Right lung (tissue), 2 donors: ENCODE measurements at regions not wholly inside any gene's neighbourhood (a gene's known extent, or its start where the extent isn't known, plus 50 kb on each side); places are given as distances from the start of the nearest gene placed in this dataset.
"Not testable (repeated sequence)": the region's sequence is repeated elsewhere in the genome, so short reads cannot be mapped to it uniquely, and the experiment has no call there.

Experiments
- DNase-seq, 2 donors: peaks; one replicate each; pipeline ENCODE4 v3.0.0-alpha.2; 2013

DNA sequence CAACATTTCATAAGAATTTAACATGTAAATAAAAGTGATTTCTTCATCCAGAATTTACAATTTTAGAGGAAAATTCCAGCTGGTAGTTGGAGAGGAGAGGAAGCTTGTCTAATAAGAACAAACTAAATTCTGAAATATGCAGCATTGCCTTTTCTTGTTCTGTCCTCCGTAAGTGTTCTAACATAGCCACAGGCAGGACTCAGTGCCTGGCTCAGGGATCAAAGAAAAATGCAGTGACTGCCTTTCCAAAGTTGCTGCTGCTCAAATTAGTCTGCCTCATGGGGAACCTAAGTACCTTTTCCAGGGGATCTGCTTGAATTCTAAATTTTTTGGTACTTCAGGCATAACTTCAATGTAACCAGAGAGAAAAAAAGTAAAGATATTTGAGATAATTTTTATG lies 713.0 kb upstream of the CADM2 start:
- no peak for DNase-seq

DNA sequence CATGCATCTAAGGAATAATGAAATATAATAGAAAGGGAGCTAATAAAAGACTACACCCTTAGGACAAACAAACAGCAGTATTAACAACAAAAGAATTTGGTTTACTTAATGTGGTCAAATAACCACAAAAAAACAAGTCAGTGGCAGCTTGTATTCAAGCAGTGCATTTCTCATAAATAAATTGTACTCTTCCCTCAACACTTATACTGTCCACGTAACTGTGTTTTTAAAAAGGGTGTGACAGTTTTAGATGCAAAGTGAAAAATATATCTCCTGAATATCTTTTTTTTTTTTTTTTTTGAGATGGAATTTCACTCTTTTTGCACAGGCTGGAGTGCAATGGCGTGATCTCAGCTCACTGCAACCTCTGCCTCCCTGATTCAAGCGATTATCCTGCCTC lies 698.2 kb upstream of the CADM2 start:
- no peak for DNase-seq

DNA sequence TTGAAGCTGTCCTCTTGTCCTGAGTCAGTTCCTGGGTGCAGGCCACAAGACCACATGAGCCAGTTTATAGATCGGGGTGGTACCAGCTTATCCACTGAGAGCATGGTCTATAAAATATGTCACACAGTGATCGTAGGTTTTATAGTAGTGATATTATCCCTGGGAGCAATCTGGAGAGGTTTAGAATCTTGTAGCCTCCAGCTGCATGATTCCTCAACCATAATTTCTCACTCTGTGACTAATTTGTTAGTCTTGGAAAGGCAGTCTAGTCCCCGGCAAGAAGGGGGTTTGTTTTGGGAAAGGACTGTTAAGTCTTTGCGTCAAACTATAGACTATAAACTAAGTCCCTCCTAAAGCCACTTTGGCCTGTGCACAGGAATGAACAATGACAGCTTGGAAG lies 693.0 kb upstream of the CADM2 start:
- DNase-seq, result no peak

DNA sequence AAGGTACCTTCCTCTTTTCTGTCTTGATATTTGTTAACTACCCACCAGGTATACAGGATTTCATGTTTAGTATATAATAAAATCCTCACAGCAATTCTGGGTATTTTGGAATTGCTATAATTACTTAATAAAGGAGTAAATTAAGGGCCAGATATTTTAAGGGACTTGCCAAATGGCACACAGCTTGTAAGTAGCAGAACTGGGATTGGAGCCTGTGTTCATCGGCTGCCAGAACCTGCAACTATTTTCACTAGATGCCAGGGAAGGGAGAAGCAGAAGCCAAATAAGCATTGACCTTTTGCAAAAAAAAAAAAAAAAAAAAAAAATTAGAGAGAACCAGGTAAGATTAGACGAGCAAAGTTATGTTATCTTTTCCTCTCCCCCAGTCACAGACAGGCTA lies 683.3 kb upstream of the CADM2 start:
- no peak for DNase-seq

DNA sequence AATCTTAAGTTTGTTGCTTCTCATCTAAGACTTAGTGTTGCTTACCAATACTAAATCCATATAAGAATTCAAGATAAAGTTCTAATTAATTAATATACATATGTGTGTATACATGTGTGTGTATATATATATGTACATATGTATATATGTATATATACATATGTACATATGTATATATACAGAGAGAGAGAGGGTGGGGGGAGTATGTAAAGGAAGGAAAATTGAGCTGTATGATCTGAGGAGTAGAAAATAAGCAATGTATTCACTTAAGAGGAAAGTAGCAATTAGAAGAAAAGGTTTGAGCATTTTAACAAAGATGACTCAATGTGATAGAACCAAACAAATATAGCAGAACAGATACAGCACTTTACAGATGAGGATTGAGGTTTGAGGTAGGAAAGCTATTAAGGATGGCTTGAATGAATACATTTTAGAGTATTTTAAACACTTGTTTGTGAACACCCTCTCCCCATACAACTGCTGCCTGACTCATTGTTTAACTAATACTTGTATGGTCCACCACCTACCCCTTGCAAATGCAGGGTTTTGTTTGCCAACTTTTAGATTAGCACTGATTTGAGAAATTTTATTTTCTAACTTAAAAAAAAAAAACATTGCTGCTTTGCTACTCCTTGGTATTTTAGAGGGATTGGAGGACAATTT lies 681.1 kb upstream of the CADM2 start:
- no peak for DNase-seq

DNA sequence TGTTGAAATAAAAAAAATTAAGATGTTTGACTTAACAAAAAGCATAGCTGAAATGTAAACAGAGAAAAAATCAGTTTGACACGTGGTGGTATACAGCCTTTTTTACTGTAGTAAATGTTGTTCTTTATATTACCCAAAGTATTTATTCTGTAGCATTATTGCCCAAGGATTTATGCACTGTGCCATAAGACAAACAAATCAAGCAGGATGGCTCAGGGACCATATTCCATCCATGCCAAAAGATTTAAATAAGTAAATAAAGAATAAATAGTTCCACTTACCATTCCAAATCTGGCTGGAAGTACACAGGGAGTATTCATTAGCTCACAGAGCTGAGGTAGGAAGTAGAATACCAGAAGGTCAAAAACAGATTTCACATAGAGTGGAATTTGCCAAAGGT lies 666.7 kb upstream of the CADM2 start:
- DNase-seq, result no peak

GRCh38 chr3:84299329-84299728 lies 659.5 kb upstream of the CADM2 start:
- DNase-seq, result no peak

- DNase-seq, result no peak
Measured at GRCh38 chr3:84304214-84304613, 654.6 kb upstream of the CADM2 start.

GRCh38 chr3:84307339-84307738 lies 651.5 kb upstream of the CADM2 start:
- no peak for DNase-seq

DNA sequence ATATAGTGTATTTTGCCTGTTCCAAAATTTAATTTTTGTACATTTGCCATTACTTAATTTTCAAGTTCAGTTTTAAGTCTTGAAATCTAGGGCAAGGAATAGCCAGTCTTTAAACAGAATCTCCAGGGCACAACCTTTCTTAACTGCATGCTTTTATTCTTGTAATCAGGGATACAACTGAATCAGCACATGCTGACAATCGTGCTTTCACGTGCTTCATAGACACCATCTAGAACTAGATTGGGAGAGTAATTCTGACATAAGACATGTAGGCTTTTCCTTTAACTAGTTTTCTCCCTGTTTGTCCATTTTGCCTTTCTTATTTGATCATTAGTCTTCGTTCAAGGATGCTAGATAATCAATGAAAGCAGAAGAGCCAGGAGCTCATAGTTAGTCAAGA lies 650.4 kb upstream of the CADM2 start:
- DNase-seq, result no peak

DNA sequence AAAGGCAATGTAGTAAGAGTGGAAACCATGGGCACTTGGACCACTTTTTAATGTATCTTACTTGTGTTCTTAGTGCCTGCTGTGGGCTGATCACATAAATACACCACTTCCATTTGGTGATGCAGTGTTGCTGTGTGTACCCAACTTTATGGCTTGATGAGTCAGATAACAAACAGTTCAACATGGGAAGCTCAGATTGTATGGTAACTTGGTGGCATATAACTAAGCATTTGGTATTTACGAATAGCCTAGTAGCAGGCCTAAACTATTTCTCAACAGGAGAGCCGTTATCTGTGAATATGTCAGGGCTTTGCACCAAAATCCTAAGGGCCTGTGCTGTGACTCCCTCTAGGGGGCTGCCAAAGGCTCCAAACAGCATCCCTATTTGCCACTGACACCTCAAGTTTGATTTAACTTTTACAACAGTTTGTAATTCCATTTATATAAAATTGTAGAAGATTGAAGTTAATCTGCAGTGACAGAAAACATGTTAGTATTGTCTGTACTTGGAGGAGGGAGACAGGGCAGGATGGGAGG lies 640.4 kb upstream of the CADM2 start:
- no peak for DNase-seq

DNA sequence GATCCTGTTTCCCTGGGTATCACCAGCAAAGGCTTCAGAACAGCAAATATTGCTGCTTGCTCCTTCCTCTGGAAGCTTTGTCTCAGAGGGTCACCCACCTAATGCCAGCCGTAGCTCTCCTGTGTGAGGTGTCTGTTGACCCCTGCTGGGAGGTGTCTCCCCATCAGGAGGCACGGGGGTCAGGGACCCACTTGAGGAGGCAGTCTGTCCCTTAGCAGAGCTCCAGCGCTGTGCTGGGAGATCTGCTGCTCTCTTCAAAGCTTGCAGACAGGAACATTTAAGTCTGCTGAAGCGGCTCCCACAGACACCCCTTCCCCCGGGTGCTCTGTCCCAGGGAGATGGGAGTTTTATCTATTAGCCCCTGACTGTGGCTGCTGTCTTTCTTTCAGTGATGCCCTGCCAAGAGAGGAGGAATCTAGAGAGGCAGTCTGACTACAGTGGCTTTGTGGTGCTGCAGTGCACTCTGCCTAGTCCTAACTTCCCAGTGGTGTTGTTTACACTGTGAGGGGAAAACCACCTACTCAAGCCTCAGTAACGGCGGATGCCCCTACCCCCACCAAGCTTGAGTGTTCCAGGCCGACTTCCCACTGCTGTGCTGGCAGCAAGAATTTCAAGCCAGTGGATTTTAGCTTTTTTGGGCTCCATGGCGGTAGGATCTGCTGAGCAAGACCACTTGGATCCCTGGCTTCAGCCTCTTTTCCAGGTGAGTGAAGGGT lies 593.1 kb upstream of the CADM2 start:
- DNase-seq, result not testable (repeated sequence)
